GM20000 (cell line): ENCODE measurements at regions not wholly inside any gene's neighbourhood (a gene's known extent, or its start where the extent isn't known, plus 50 kb on each side); places are given as distances from the start of the nearest gene placed in this dataset.

ENCODE experiments used
- DNase-seq: peaks from one replicate; pipeline ENCODE4 v3.0.0; 2012; ENCODE audit warnings: low spot score
- TF ChIP-seq, protein P1 (sequence below): IDR thresholded peaks from 2 replicates; pipeline ENCODE4 v1.5.1; 2012; ENCODE audit warnings: mild to moderate bottlenecking, control low read depth; ENCODE audit errors: extremely low read depth, missing control alignments

- TF ChIP-seq, protein P1, sequence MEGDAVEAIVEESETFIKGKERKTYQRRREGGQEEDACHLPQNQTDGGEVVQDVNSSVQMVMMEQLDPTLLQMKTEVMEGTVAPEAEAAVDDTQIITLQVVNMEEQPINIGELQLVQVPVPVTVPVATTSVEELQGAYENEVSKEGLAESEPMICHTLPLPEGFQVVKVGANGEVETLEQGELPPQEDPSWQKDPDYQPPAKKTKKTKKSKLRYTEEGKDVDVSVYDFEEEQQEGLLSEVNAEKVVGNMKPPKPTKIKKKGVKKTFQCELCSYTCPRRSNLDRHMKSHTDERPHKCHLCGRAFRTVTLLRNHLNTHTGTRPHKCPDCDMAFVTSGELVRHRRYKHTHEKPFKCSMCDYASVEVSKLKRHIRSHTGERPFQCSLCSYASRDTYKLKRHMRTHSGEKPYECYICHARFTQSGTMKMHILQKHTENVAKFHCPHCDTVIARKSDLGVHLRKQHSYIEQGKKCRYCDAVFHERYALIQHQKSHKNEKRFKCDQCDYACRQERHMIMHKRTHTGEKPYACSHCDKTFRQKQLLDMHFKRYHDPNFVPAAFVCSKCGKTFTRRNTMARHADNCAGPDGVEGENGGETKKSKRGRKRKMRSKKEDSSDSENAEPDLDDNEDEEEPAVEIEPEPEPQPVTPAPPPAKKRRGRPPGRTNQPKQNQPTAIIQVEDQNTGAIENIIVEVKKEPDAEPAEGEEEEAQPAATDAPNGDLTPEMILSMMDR: no peak
- no peak for DNase-seq
These were observed 256.0 kb downstream of the HAUS1 start for GRCh38 chr18:46360102-46360699.

DNA sequence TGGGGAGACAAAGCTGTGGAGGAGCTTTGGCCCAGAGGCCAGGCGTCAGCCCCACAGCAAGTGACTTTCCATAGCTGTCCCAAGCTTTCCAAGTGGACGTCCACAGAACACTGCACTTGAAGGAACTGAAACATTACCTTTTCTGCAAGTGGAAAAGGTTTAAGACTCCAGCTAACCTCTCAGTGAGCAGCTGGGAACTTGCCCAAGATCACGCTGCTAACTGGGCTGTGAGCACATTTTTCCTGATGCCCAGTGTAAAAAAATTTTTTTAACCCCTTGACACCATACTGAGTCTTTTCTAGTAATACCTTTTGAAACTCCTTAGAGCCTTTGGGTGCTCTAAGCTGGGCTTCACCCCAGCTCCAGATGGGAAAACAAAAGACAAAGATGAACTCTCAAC, 256.7 kb downstream of the HAUS1 start:
- no peak for DNase-seq
- TF ChIP-seq, protein P1: no peak

DNA sequence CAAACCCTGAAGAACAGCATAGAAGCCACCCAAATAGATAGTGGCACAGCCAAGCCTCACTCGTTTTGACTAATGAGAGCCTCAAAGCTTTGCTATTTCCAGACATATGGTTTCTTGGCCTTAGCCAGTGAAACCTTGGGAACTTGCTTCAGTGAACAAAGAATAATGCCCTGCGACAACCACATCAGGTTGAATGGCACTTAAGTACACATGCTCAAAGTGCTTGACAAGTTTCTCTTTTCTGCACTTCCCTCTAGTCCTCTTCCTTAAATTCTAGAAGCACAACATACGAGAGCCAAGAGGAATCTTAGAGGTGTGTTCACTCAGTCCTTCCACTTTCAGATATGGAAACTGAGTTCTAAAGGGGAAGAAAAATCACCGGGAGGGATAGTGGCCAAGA, 258.3 kb downstream of the HAUS1 start:
- TF ChIP-seq, protein P1: no peak
- no peak for DNase-seq

GRCh38 chr18:46364048-46364447, 259.9 kb downstream of the HAUS1 start:
- no peak for DNase-seq
- TF ChIP-seq, protein P1: no peak

- TF ChIP-seq, protein P1: no peak
These were observed 262.0 kb downstream of the HAUS1 start for GRCh38 chr18:46366201-46366600.

GRCh38 chr18:46366751-46367376, 262.7 kb downstream of the HAUS1 start:
- TF ChIP-seq, protein P1: no peak
- no peak for DNase-seq

More at GRCh38 chr18:46366201-46366600, 262.0 kb downstream of the HAUS1 start:
- no peak for DNase-seq

- TF ChIP-seq, protein P1: no peak
- no peak for DNase-seq
These were observed 265.1 kb downstream of the HAUS1 start for GRCh38 chr18:46369323-46369722.
